ENCODE measurements at regions not wholly inside any gene's neighbourhood (a gene's known extent, or its start where the extent isn't known, plus 50 kb on each side); places are given as distances from the start of the nearest gene placed in this dataset.

- no peak for ATAC-seq
- intact Hi-C loops (cut with micrococcal nuclease): no loop called here
- no peak for FAIRE-seq
- no peaks in the 10 kb centered on the region for H3K9me1 ChIP-seq (ENCODE audit: control insufficient read depth, insufficient read depth, low read length)
- 0% methylated on average over 4 of the region's 4 CpGs for WGBS (ENCODE audit: insufficient coverage, low coverage, missing lambda C conversion rate)
- DNase-seq (ENCODE audit: extremely low read depth in 1 of 4, low spot score in 3 of 4): no peak
- POLR2A ChIA-PET: interaction anchor here (0.6 to 1.1 kb wide), 2 partner anchors 14 to 204 kb away, joined by 3 read pairs; no protein-coding TSS in a partner anchor
- in situ Hi-C loops (cut with MboI): no loop called here
- peaks cover 0 to under 1% of the 10 kb centered on the region in 2 experiments; a peak in 1 of 5 replicates for H3K27me3 ChIP-seq (ENCODE audit: control insufficient read depth in 2 of 2, insufficient read depth in 2 of 2, low read length in 2 of 2)
- TF ChIP-seq ZKSCAN8 (CRISPR knock-in tag; IDR thresholded peaks at IDR 0.05) (peak; percentile 38; the same call in 1 of the 2 replicates), LCOR (CRISPR knock-in tag; IDR thresholded peaks at IDR 0.05) (no peak)
- no peak overlapping the region for H3K4me2 ChIP-seq (ENCODE audit: insufficient read depth, low read length)
- no TSS peak for BruUV-seq (replicated peaks)
- no peaks in the 10 kb centered on the region for H3K9me3 ChIP-seq (replicated peaks; ENCODE audit: control insufficient read depth, insufficient read depth, low read depth, low read length)
- H3K36me3 ChIP-seq (ENCODE audit: control insufficient read depth, insufficient read depth, low read length): no peaks in the 10 kb centered on the region
- H3K27ac ChIP-seq (ENCODE audit: extremely low read depth, low read depth, low read length): no peak overlapping the region
- no peak overlapping the region for H3K9ac ChIP-seq (ENCODE audit: insufficient read depth in 1 of 2, low read depth in 2 of 2, low read length in 2 of 2)
- no peaks in the 10 kb centered on the region for H3K79me2 ChIP-seq (ENCODE audit: control insufficient read depth, insufficient read depth, low read length)
- no peaks in the 10 kb centered on the region for H3K4me1 ChIP-seq (replicated peaks in 1 of 2; ENCODE audit: control insufficient read depth in 2 of 2, insufficient read depth in 2 of 2, low read length in 2 of 2)
- CTCF ChIA-PET (ENCODE audit: low intra/inter-chr PET ratio): no interaction called here
- H4K20me1 ChIP-seq (replicated peaks; ENCODE audit: control insufficient read depth, insufficient read depth, low read length): no peaks in the 10 kb centered on the region
- H3K4me3 ChIP-seq: no peak overlapping the region
- H2AFZ ChIP-seq (ENCODE audit: low read depth, low read length): no peak overlapping the region
Observed at GRCh38 chr20:40753472-40753871, 64.4 kb upstream of the MAFB start.

GRCh38 chr20:40754339-40754943 is 65.4 kb upstream of the MAFB start:
- no TSS peak for BruUV-seq (replicated peaks)
- 0% methylated on average over 5 of the region's 6 CpGs for WGBS (ENCODE audit: insufficient coverage, low coverage, missing lambda C conversion rate)
- DNase-seq (ENCODE audit: extremely low read depth in 1 of 4, low spot score in 3 of 4) (no peak), FAIRE-seq (no peak), ATAC-seq (no peak)
- Histone ChIP-seq H3K27ac (ENCODE audit: extremely low read depth, low read depth, low read length) (no peak overlapping the region), H3K9ac (ENCODE audit: insufficient read depth in 1 of 2, low read depth in 2 of 2, low read length in 2 of 2) (no peak overlapping the region), H3K4me2 (ENCODE audit: insufficient read depth, low read length) (no peak overlapping the region), H3K4me3 (no peak overlapping the region), H3K9me1 (ENCODE audit: control insufficient read depth, insufficient read depth, low read length) (no peaks in the 10 kb centered on the region), H3K79me2 (ENCODE audit: control insufficient read depth, insufficient read depth, low read length) (no peaks in the 10 kb centered on the region), H3K36me3 (ENCODE audit: control insufficient read depth, insufficient read depth, low read length) (no peaks in the 10 kb centered on the region), H3K27me3 (ENCODE audit: control insufficient read depth in 2 of 2, insufficient read depth in 2 of 2, low read length in 2 of 2) (no peaks in the 10 kb centered on the region), H2AFZ (ENCODE audit: low read depth, low read length) (no peak overlapping the region), H3K9me3 (replicated peaks; ENCODE audit: control insufficient read depth, insufficient read depth, low read depth, low read length) (no peaks in the 10 kb centered on the region), H3K4me1 (replicated peaks in 1 of 2; ENCODE audit: control insufficient read depth in 2 of 2, insufficient read depth in 2 of 2, low read length in 2 of 2) (no peaks in the 10 kb centered on the region), H4K20me1 (replicated peaks; ENCODE audit: control insufficient read depth, insufficient read depth, low read length) (no peaks in the 10 kb centered on the region)
- ChIA-PET POLR2A (no interaction called here), CTCF (ENCODE audit: low intra/inter-chr PET ratio) (no interaction called here)
- intact Hi-C loops (cut with micrococcal nuclease) (no loop called here), in situ Hi-C loops (cut with MboI) (no loop called here)
- TF ChIP-seq MCM3 (IDR thresholded peaks at IDR 0.05) (no peak), CAMTA2 (CRISPR knock-in tag; conservative IDR thresholded peaks at IDR 0.05) (no peak), BMI1 (IDR thresholded peaks at IDR 0.05; ENCODE audit: low read length) (no peak), NFYB (IDR thresholded peaks at IDR 0.05; ENCODE audit: extremely low read depth, insufficient read length) (no peak), HDAC6 (IDR thresholded peaks at IDR 0.05; ENCODE audit: low read depth, low read length) (no peak), ZNF253 (CRISPR knock-in tag; conservative IDR thresholded peaks at IDR 0.05) (no peak), ZNF184 (CRISPR knock-in tag; IDR thresholded peaks at IDR 0.05) (no peak), NR2C2 (CRISPR knock-in tag; IDR thresholded peaks at IDR 0.05) (no peak), NR2C2 (tag; IDR thresholded peaks at IDR 0.05) (no peak)

Data from K562 (cell line).